GM12891 (cell line): ENCODE measurements at regions not wholly inside any gene's neighbourhood (a gene's known extent, or its start where the extent isn't known, plus 50 kb on each side); places are given as distances from the start of the nearest gene placed in this dataset.

Experiments used
- PAX5 ChIP-seq: IDR thresholded peaks from 2 replicates; pipeline ENCODE4 v1.6.1; 2011; ENCODE audit warnings: low read length, moderate library complexity, mild to moderate bottlenecking; ENCODE audit not compliant: insufficient read depth, severe bottlenecking
- POLR2A ChIP-seq: IDR thresholded peaks from 2 replicates; pipeline ENCODE4 v1.6.1; 2011; ENCODE audit warnings: low read depth, low read length, control low read depth
- TAF1 ChIP-seq: IDR thresholded peaks from 2 replicates; pipeline ENCODE4 v1.6.1; 2011; ENCODE audit warnings: low read depth, low read length, control low read depth

- no peak for TF ChIP-seq TAF1
- TF ChIP-seq POLR2A: no peak
- no peak for TF ChIP-seq PAX5
Measured at GRCh38 chr5:99674101-99674500, 745.3 kb upstream of the CHD1 start.
